IPS-20b (cell line): ENCODE measurements at regions not wholly inside any gene's neighbourhood (a gene's known extent, or its start where the extent isn't known, plus 50 kb on each side); places are given as distances from the start of the nearest gene placed in this dataset.
"Not testable (repeated sequence)": the region's sequence is repeated elsewhere in the genome, so short reads cannot be mapped to it uniquely, and the experiment has no call there.

Source experiments
- H3K27ac ChIP-seq: one replicate; pipeline ENCODE4 v1.5.1; 2013; ENCODE audit warnings: low read length
- H3K27me3 ChIP-seq: 2 replicates; pipeline ENCODE4 v1.6.1; 2013; ENCODE audit warnings: mild to moderate bottlenecking, low read length, inconsistent platforms; ENCODE audit not compliant: insufficient read depth
- H3K36me3 ChIP-seq: 2 replicates; pipeline ENCODE4 v1.6.1; 2013; ENCODE audit warnings: low read depth, mild to moderate bottlenecking, inconsistent platforms, low read length, moderate library complexity; ENCODE audit not compliant: insufficient read depth
- H3K4me1 ChIP-seq: 2 replicates; pipeline ENCODE4 v1.6.1; 2013; ENCODE audit warnings: mild to moderate bottlenecking, control low read depth, inconsistent platforms, low read length, moderate library complexity; ENCODE audit not compliant: insufficient read depth
- H3K4me3 ChIP-seq: 2 replicates; pipeline ENCODE4 v1.5.1; 2013; ENCODE audit warnings: mild to moderate bottlenecking, low read length, inconsistent platforms
- H3K9ac ChIP-seq: 2 replicates; pipeline ENCODE4 v1.6.1; 2013; ENCODE audit warnings: low read depth, mild to moderate bottlenecking, inconsistent platforms, low read length, moderate library complexity
- H3K9me3 ChIP-seq: 2 replicates; pipeline ENCODE4 v1.6.1; 2013; ENCODE audit warnings: mild to moderate bottlenecking, low read depth, low read length, inconsistent platforms; ENCODE audit not compliant: insufficient read depth

DNA sequence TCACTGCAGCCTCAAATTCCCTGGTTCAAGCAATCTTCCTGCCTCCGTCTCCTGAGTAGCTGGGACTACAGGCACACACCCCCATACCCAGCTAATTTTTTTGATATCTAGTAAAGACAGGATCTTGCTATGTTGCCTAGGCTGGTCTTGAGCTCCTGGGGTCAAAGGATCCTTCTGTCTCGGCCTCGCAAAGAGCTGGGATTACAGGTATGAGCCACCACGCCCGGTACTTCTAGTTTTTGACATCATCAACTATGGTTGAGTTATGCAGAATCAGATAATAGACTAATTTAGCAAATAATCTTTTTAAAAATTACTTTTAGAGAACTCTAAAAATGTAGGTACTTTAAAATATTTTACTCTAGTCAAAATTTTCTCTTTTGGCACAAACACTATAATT, 166.2 kb downstream of the SOX4 start:
- H3K9ac ChIP-seq, result no peak overlapping the region
- no peaks in the 10 kb centered on the region for H3K9me3 ChIP-seq
- H3K4me3 ChIP-seq, result no peak overlapping the region
- peaks cover 26% of the 10 kb centered on the region; the same call in 1 of the 2 replicates for H3K36me3 ChIP-seq
- H3K4me1 ChIP-seq, result 0 out of 2 replicates have a peak, but pooled peaks cover 4% of the 10 kb centered on the region
- no peak overlapping the region for H3K27ac ChIP-seq
- no peaks in the 10 kb centered on the region for H3K27me3 ChIP-seq

DNA sequence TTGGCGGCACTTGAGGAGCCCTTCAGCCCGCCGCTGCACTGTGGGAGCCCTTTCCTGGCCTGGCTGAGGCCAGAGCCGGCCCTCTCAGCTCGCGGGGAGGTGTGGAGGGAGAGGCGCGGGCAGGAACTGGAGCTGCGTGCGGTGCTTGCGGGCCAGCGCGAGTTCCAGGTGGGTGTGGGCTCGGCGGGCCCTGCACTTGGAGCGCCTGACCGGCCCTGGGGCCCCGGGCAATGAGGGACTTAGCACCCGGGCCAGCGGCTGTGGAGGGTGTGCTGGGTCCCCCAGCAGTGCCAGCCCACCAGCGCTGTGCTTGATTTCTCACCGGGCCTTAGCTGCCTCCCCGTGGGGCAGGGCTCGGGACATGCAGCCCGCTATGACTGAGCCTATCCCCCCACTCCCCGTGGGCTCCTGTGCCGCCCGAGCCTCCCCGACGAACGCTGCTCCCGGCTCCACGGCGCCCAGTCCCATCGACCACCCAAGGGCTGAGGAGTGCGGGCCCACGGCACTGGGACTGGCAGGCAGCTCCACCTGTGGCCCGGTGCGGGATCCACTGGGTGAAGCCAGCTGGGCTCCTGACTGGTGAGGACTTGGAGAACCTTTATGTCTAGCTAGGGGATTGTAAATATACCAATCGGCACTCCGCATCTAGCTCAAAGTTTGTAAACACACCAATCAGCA, 167.6 kb downstream of the SOX4 start:
- H3K9me3 ChIP-seq, H3K4me1 ChIP-seq, H3K27me3 ChIP-seq, H3K27ac ChIP-seq, H3K4me3 ChIP-seq, H3K9ac ChIP-seq: not testable (repeated sequence)
- peaks cover 23% of the 10 kb centered on the region; the same call in 1 of the 2 replicates for H3K36me3 ChIP-seq

DNA sequence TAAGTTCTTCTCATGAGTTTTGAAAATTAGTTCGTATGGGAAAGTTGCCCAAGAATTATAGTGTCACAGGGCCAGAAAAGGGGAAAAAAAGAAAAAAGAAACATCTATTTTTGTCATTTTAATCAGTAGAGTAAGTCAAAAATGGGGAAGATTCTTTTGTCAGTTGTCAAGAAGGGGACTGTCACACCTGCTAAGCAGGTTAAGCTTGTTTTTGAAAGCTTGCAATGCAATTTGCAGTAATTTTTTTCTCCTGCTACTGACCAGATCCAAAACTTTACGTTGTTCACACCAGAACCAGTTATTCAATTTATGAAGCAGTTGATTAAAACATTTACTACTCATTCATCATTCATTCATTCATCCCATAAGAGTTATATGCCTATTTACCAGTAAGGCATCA, 171.4 kb downstream of the SOX4 start:
- Histone ChIP-seq H3K4me1 (peaks cover 24% of the 10 kb centered on the region), H3K9ac (no peak overlapping the region), H3K9me3 (no peaks in the 10 kb centered on the region), H3K36me3 (peaks cover 19% of the 10 kb centered on the region; the same call in 1 of the 2 replicates), H3K27ac (no peak overlapping the region), H3K4me3 (no peak overlapping the region), H3K27me3 (no peaks in the 10 kb centered on the region)

GRCh38 chr6:21767891-21768648, 174.5 kb downstream of the SOX4 start:
- peaks cover 5% of the 10 kb centered on the region; the same call in 1 of the 2 replicates for H3K36me3 ChIP-seq
- no peaks in the 10 kb centered on the region for H3K27me3 ChIP-seq
- no peaks in the 10 kb centered on the region for H3K9me3 ChIP-seq
- no peak overlapping the region for H3K27ac ChIP-seq
- no peak overlapping the region for H3K9ac ChIP-seq
- peaks cover 51% of the 10 kb centered on the region for H3K4me1 ChIP-seq
- H3K4me3 ChIP-seq, result no peak overlapping the region

DNA sequence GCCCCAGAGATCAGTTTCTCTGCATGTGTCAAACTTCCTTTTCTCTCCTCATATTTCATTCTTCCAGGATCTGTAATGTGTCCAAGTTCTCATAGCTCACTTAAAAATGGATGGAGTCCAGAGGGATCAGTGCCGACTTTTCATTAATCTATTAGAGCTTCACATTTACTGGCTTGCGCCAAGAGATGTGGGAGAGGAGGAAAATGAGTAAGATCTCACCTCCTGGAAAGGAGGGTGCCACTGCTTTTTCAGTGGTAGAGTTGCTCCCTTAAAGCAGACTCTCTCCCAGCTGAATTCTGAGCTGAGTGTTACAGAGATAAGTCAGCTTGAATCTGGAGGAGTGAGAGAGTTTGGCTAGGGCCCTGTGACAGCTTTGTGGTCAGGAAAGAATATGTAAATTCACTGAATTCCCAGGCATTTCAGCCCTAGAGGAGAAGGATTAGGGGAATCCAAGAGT, 175.9 kb downstream of the SOX4 start:
- peaks cover 55% of the 10 kb centered on the region for H3K4me1 ChIP-seq

GRCh38 chr6:21769968-21770367, 176.4 kb downstream of the SOX4 start:
- Histone ChIP-seq H3K27ac (no peak overlapping the region), H3K4me3 (no peak overlapping the region), H3K9ac (peak overlapping the region; percentile 14; the same call in 1 of the 2 replicates), H3K9me3 (no peaks in the 10 kb centered on the region), H3K36me3 (peaks cover 9% of the 10 kb centered on the region), H3K27me3 (no peaks in the 10 kb centered on the region), H3K4me1 (peaks cover 55% of the 10 kb centered on the region)

More for the DNA sequence above, 175.9 kb downstream of the SOX4 start:
- Histone ChIP-seq H3K36me3 (peaks cover 6% of the 10 kb centered on the region), H3K27me3 (no peaks in the 10 kb centered on the region), H3K27ac (no peak overlapping the region), H3K9ac (peak overlapping the region; percentile 8; the same call in 1 of the 2 replicates), H3K4me3 (peak overlapping the region; percentile 25; the same call in 1 of the 2 replicates), H3K9me3 (no peaks in the 10 kb centered on the region)

DNA sequence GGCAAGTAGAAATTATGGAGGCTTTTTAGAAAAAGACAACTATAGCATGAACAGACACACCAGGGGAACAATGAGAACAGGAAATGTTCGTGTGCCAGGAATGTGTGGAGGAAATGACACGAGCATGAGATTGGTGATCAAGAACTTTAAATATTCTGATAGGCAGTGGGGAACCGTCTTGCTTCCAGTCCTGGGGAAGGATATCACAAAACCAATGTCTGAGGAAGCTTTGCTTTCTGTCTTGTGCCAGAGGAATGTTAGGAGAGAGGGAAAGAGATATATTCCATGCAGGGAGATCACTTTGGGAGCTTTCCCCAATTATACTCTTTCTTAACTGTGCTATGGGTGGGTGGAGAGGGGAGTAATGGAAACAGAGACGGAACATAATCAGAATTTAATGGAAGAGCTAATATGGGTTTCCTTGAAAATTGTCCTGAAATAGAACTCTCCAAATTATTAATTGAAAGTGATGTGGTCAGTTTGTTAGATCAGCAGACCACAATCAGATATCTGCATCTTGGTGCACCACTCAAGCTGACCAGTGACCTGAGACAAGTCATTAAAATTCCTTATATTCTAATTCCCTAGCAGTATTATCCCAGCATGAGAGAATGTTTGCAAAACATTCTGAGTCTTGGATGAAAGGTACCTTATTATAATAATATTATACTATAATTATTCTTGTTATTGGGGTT, 178.2 kb downstream of the SOX4 start:
- H3K4me1 ChIP-seq, result peaks cover 56% of the 10 kb centered on the region
- 0 out of 2 replicates have a peak overlapping the region, but pooled peaks have one; percentile 16 for H3K4me3 ChIP-seq
- H3K27ac ChIP-seq, result no peak overlapping the region
- H3K27me3 ChIP-seq, result no peaks in the 10 kb centered on the region
- peak overlapping the region; percentile 29; the same call in 1 of the 2 replicates for H3K9ac ChIP-seq
- H3K36me3 ChIP-seq, result peaks cover 4% of the 10 kb centered on the region
- no peaks in the 10 kb centered on the region for H3K9me3 ChIP-seq

GRCh38 chr6:21772477-21772876, 178.9 kb downstream of the SOX4 start:
- H3K4me1 ChIP-seq, result peaks cover 56% of the 10 kb centered on the region
- H3K27ac ChIP-seq, result no peak overlapping the region
- H3K36me3 ChIP-seq, result peaks cover 4% of the 10 kb centered on the region
- no peaks in the 10 kb centered on the region for H3K9me3 ChIP-seq
- no peak overlapping the region for H3K9ac ChIP-seq
- H3K4me3 ChIP-seq, result no peak overlapping the region
- no peaks in the 10 kb centered on the region for H3K27me3 ChIP-seq

GRCh38 chr6:21772884-21773575, 179.5 kb downstream of the SOX4 start:
- Histone ChIP-seq H3K27me3 (no peaks in the 10 kb centered on the region), H3K36me3 (peaks cover 4% of the 10 kb centered on the region), H3K27ac (no peak overlapping the region), H3K9me3 (no peaks in the 10 kb centered on the region), H3K9ac (no peak overlapping the region), H3K4me1 (peaks cover 54% of the 10 kb centered on the region), H3K4me3 (no peak overlapping the region)

- no peak overlapping the region for H3K9ac ChIP-seq
- H3K4me3 ChIP-seq, result no peak overlapping the region
- peaks cover 4% of the 10 kb centered on the region for H3K36me3 ChIP-seq
- H3K27ac ChIP-seq, result no peak overlapping the region
- no peaks in the 10 kb centered on the region for H3K9me3 ChIP-seq
- peaks cover 50% of the 10 kb centered on the region for H3K4me1 ChIP-seq
- H3K27me3 ChIP-seq, result no peaks in the 10 kb centered on the region
Observed at GRCh38 chr6:21773576-21773968, 180.0 kb downstream of the SOX4 start.

GRCh38 chr6:21777846-21778245, 184.3 kb downstream of the SOX4 start:
- Histone ChIP-seq H3K27me3 (no peaks in the 10 kb centered on the region), H3K4me3 (no peak overlapping the region), H3K27ac (no peak overlapping the region), H3K9me3 (no peaks in the 10 kb centered on the region), H3K4me1 (peaks cover 28% of the 10 kb centered on the region), H3K36me3 (peaks cover 8% of the 10 kb centered on the region), H3K9ac (no peak overlapping the region)
